Fibroblast of villous mesenchyme (primary cell): ENCODE measurements at regions not wholly inside any gene's neighbourhood (a gene's known extent, or its start where the extent isn't known, plus 50 kb on each side); places are given as distances from the start of the nearest gene placed in this dataset.

Experiments used
- DNase-seq: peaks from one replicate; pipeline ENCODE4 v3.0.0-alpha.2; 2010; ENCODE audit warnings: low read depth
- H3K4me3 ChIP-seq: 2 replicates; pipeline ENCODE4 v1.5.1; 2011; ENCODE audit warnings: low read depth, mild to moderate bottlenecking, low read length
- CTCF ChIP-seq: IDR thresholded peaks from 2 replicates; pipeline ENCODE4 v1.5.1; 2012; ENCODE audit warnings: low read depth, mild to moderate bottlenecking, low read length; ENCODE audit not compliant: insufficient read depth

DNA sequence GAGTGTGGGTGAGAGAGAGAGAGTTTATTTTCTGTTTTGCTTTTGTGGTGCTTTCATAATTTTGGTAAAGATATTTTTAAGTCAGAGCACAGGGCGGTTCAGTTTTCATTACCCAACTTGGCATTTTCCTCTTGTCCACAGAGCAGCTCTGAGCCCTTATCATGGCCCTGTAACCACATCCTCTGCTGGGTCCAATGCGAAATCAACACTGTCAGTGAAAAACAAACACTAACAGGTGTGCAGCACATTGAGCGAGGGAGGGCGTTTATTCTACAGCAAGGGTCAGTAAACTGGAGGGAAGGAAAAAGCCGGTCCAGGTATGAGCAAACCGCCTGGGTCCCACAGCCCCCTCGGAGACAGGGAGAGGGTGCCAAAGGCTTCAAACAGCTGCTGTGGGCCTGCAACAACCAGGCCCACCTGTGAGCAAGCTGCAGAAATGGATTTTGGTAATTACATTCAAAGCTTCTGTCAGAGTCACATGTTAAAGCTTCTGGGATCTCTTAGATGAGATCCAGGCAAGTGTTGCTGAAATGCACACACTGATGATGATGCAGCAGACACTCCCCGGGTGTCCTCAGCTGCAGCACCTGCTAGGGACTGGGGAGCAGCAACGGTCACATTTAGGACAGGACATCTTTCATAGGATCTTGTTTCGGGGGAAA, 132.7 kb upstream of the DYRK2 start:
- TF ChIP-seq CTCF = no peak
- DNase-seq = peak; percentile 44
- H3K4me3 ChIP-seq = no peak overlapping the region

DNA sequence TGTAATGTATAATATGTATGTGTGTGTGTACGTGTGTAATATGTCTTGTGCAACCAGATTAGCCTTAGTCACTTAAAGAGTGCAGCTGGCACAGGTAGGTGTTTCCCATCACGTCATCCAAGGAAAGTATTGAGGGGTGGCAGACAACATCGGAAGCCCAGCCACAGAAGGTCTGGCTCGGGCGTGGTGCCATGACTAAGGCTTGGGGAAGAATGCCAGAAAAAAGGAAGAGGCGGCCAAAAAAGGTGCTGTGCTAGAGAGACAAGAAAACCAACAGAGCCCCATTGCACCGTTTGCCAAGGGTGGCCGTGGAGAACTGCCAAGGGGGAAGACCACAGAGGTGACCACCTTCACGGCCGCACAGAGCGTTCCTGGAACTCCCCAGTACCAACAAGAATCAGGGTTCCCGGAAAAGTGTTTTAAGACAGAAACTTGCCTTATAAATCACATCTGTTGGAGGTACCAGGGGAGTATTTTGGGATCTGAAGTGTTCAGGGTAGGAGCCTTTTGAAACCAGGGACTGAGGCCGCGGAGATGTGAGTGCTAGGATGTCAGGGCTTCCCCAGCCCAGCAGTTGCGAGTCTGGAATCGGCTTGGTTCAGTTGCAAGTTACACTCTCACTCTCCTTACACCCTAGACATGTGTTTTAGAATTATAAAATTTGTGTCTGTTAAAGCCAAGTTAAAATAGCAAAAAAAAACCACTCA, 131.2 kb upstream of the DYRK2 start:
- DNase-seq = no peak
- TF ChIP-seq CTCF = no peak

DNA sequence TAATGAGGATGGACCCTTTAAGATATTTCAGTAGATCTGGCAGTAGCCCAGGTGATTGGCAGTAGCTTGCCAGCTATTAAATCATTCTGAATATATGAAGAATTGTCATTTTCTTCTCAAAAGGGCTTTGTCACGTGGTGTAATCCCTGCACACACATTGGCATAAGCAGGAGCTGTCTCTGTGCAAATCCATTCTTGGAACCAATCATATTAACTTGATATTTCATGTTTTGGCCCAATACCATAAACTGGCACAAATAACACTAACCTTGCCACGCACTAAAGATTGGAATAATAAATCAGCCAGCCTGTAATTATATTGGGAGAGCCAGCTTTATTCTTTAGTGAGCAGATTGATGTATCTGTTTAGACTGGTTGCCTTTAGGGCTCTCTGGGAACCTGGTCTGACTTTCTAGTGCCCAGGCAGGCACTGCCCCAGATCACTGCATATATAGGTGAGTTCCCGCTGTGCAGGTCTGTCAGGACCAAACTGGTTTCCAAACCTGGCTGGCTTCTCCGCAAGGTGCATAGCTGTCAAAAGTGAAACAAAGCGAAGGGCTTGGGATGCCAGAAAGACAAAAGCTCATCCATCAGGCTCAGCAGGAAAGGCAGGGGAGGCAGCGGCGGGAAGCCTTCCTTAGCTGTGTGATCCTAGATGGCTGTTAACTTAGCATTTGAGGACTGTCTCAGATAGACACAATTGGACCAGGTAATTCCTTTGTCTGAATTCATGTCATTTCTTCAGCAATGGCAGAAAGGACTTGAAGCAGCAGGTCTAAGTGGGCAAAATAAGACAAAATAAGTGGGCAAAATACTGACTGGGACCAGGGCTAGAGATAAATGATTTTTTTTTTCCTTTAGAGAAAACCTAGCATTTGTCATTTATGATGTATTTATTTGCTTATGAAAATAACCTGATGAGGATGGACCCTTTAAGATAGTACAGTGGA, 128.8 kb upstream of the DYRK2 start:
- no peak for TF ChIP-seq CTCF
- H3K4me3 ChIP-seq = no peak overlapping the region
- no peak for DNase-seq

More for the DNA sequence above, 131.2 kb upstream of the DYRK2 start:
- H3K4me3 ChIP-seq = no peak overlapping the region

GRCh38 chr12:67520606-67521005, 127.9 kb upstream of the DYRK2 start:
- no peak for TF ChIP-seq CTCF
- no peak for DNase-seq
- H3K4me3 ChIP-seq = no peak overlapping the region

- no peak for DNase-seq
- TF ChIP-seq CTCF = no peak
- no peak overlapping the region for H3K4me3 ChIP-seq
Measured at GRCh38 chr12:67522222-67522621, 126.3 kb upstream of the DYRK2 start.

DNA sequence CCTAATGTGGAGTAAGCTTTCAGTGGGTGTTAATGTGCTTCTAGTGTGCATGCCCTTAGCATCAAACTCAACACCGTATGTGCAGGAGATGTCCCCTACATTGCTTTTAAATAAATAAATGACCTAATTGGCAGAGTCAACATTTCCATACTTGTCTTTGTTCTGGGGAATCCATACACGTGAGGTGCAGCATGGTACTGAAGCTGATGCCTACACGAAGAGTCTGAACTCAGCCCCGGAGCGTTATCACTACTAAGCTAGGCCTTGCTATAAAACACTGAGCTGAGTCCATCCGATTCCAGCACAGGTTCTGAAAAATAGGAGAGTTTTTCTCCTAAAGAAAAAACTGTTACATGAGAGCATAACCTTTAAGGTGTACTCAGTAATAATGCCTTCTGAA, 125.0 kb upstream of the DYRK2 start:
- DNase-seq = no peak
- no peak for TF ChIP-seq CTCF
- no peak overlapping the region for H3K4me3 ChIP-seq
